ENCODE measurements at regions not wholly inside any gene's neighbourhood (a gene's known extent, or its start where the extent isn't known, plus 50 kb on each side); places are given as distances from the start of the nearest gene placed in this dataset.
"Not testable (repeated sequence)": the region's sequence is repeated elsewhere in the genome, so short reads cannot be mapped to it uniquely, and the experiment has no call there.

DNA sequence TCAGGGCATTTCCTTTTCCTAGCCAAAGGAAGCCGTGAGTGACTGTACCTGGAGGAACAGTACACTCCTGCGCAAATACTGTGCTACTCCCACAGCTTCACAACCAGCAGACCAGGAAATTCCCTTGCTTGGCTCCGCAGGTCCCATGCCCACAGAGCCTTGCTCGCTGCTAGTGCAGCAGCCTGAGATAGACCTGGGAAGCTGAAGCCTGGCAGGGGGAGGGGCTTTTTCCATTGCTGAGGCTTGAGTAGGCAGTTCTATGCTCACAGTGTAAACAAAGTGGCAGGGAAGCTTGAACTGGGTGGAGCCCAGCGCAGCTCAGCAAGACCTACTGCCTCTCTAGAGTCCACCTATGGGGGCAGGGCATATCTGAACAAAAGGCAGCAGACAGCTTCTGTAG lies 291.2 kb downstream of the HGF start:
- DNase-seq (ENCODE audit: low read depth, low spot score), result no peak

DNA sequence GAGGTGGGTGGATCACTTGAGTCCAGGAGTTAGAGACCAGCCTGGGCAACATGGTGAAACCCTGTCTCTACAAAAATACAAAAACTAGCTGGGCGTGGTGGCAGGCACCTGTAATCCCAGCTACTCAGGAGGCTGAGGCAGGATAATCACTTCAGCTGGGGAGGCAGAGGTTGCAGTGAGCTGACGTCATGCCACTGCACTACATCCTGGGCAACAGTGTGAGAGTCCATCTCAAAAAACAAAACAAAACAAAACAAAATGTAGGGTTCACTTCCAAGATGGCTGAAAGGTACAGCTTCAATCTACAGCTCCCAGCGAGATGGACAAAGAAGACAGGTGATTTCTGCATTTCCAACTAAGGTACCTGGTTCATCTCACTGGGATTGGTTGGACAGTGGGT lies 291.6 kb downstream of the HGF start:
- DNase-seq (ENCODE audit: low read depth, low spot score), result not testable (repeated sequence)

DNA sequence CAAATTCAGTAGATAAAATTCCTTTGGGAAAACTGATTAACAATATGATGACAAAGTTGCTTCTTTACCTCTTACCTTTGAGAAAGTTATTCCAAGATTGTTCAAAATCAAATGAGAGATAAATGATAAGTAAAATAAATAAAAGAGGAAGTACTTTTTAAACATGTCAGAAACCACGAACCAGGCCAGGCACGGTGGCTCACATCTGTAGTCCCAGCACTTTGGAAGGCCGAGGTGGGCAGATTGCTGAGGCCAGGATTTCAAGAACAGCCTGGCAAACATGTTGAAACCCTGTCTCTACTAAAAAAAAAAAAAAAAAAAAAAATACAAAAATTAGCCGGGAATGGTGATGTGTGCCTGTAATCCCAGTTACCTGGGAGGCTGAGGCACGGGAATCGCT lies 296.6 kb downstream of the HGF start:
- DNase-seq (ENCODE audit: low read depth, low spot score), result no peak

DNA sequence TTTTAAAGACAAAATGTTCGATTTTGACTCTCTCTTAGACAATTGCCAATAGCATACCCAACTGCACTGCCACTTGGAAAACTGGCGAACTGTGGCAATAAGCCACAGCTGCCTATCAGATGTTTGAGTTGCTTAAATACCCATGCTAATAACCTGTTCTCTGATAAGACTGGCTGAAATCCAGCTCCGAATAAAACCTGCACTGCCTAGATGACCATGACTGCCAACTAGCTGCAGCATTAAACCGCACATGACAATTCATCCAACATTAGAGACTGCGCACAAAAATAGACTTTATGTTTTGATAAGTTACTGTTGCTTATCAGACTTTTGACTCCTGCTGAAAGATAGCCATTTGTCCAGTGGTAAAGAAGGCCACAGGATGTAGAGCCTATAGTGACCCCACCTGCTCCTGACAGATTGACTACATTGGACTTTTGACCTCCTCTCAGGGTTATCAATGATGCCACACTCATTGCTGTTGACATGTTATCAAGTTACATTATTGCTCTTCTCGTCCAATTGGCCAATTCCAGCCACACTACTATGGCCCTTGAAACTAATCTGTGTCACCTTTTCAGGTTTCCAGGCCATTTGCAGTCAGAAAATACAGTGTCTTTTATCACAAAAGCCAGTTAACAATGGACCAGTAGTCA lies 299.0 kb downstream of the HGF start:
- DNase-seq (ENCODE audit: low read depth, low spot score), result no peak

DNA sequence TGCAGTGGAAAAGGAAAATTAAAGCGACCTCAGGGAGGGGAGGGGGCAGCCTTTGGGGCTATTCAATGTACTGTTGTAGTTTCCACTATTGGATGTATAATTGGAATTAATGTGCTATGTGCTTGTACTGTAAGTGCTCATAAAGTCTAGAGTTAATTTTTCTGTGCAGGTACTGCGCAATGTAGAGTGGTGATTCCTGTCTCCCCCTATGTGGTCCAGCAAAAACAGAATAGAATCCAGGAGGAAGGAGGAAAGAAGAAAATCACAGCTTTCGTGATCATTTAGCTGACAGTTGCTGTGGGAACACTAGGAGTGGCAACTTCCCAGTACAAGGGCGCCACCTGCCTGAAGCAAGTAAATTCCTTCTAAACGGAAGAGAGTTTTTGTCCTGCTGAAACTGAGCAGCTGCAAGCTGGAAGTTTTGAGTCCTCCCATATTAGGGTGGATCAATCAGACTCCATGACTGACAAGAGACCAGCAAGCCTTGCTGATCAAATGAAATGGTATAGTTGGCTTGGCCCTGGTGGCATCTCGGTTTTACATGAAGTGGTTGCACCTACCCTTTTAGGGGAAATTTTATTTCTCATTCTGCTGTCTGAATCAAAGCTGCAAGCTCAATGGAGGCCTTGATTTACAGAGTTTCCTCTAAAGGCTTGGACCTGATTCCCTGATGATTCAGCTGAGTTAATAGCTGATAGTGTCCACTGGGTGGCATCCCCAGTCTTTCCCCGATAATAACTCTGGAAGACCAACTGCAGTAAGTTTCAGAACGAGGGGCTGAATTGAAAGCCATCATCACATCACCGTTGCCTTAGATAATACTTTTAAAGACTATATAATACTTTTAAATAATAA lies 299.8 kb downstream of the HGF start:
- DNase-seq (ENCODE audit: low read depth, low spot score), result peak; percentile 83

DNA sequence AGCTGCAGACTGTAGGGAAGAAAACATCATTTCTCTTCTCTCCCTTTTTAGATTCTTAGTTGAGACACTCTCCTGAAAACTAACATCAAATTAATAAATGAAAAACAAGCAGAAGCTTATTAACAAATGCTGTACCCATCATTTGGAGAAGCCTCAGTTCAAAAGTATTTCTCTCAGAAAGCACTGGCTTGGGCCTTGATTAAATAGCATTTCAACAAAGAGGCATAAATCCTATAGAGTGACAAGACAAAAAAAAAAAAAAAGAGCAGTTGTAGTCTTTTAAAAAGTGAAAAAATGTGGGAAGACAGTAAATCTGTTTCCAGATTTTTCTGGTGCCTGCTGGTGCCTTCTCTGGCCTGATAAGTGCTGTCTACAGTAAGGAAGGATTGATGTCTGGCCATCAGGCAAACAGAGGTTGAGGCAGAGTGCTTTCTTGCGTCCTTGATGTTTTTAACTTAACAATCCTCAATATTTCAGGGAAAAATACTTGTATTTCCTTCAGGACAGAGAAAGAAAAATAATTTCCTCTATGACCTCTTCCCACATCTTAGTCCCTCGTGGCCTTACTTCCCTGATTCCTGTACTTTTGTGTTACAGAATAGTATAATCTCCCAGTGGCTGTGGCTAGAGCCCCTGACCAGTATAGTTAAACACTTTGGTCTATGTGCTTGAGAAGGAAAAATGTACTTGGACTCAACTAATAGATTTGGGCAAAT lies 300.5 kb downstream of the HGF start:
- no peak for DNase-seq (ENCODE audit: low read depth, low spot score)

DNA sequence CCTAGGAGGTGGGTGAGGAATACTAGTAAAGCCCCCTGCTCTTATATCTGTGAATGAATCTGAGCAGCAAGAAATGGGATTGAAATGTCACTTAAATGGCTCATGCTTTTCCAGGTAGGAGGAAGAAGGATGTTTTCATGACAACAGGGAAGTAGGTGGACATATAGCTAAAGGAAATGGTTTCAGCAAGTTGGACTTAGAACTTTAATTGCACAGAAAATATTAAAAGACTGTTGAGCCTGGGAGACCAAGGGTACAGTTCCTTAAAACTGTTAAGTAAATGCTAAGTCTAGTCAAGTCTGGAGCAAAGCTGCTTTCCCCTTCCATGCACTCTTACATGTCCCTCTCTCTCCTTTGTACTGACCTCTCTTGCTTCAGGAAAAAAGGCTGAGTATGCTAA lies 301.3 kb downstream of the HGF start:
- DNase-seq (ENCODE audit: low read depth, low spot score), result no peak

DNA sequence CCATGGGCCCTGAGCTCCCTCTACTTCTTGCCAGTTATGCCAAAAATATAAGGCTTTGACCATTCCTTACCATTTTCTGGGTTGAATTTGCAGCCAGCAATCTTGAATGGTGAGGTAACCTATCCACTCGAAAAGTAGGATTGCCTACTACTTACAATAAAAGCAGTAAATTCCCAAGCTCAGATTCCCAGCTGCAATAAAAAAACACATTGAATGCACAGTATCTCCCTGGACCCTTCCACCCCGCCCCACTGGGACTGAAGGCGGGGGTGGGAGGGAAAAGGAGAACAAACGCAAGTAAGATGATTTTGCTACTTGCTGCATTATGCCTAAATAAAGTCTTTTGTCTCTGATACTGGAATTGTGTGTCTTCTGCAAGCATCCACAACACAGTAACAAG lies 301.9 kb downstream of the HGF start:
- DNase-seq (ENCODE audit: low read depth, low spot score), result no peak

DNA sequence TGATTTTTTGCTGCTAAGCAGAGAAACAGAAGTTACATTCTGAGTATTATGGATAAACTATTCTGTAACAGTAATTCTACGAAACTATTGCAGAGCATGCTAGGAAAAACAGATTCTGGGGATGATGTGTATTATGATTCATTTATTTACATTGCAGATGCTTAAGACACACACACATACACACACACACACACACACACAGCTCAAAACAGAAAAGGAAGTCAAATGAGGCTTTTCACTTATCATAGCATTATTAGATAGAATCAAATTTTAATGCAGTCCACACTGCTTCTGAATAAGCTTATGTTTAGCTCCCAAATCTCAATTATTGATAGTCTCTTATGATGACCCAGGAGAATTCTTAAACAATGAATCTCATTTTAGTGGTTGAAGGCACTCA lies 307.2 kb downstream of the HGF start:
- no peak for DNase-seq (ENCODE audit: low read depth, low spot score)

DNA sequence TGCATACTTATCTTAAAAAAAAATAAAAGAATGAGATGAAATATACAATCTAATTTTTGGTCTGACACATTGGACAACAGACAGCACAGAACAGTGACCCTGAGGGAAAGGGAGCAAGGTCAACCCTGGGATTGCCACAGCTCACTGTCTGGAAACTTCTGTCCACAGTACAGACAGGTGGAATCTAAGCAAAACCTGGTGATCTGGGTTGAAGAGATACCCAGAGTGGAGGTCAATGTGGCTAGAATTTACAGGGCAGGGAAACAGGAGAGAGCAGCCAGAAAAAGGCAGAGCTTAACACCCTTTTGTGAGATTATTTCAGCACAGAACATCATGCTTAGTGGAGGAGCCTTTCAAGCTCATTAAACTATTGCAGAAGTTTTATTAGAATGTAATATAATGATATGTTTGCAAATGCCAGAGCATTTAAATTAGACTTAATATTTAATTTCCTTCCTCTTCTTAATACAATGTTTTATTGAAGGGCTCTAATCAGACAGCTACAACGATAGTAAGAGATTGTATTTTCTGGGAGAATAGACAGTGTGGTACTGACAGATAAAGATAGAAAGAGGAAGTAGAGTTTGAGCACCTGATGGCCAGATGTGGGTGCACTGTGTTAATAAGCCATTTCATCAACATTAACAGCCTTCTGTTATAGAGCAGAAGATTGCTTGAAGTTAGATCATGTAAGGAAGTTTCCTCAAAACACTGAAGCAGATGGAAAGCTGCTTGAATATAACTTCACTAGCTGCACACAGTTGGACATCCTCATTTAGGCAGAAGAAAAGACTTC lies 309.4 kb downstream of the HGF start:
- DNase-seq (ENCODE audit: low read depth, low spot score), result no peak

DNA sequence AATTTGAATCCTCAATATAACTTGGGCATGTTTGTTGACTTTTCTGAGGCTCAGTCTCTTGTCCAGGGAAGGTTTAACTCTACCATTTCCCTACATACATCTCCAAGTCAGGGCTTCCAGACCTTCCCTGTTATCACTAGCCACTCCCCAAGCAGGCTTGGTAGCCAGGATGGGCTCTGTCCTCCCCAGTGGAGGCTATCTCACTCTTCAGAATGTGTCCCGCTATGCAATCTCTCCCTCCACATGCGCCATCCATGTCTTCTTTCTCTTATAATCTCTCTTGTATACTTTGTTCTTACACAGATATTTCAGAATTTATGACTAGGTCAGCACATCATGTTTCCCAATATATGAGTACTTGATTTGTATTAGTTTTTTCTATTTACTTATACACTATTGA lies 310.4 kb downstream of the HGF start:
- DNase-seq (ENCODE audit: low read depth, low spot score), result no peak

DNA sequence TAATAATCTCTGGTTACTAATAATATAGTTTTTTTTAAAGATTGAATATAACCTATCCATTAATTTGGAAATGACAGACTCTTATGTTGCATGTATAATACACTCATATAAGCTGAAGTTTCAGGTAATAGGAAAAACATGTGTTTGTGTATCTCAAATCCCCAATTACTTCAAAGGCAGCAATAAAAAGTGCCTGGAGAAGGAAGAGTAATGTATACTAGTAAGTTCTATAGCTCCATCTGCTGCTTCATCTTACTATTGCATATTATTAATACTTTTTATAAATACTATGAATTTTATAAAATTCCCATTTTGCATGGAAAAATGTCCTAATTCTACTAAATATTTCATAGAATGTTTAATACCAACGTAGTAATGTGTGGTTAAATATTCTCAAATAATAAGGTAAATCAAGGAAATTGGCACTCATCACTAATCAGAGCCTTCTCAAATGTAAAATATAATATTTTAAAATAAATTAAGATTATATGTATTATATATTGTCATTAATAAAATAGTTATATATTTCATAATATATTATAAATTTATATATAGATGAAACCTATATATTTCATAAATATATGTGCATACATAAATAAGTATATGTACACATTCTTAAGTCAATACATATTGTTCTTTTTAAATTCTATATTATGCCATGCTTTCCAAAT lies 311.9 kb downstream of the HGF start:
- peak; percentile 41 for DNase-seq (ENCODE audit: low read depth, low spot score)

DNA sequence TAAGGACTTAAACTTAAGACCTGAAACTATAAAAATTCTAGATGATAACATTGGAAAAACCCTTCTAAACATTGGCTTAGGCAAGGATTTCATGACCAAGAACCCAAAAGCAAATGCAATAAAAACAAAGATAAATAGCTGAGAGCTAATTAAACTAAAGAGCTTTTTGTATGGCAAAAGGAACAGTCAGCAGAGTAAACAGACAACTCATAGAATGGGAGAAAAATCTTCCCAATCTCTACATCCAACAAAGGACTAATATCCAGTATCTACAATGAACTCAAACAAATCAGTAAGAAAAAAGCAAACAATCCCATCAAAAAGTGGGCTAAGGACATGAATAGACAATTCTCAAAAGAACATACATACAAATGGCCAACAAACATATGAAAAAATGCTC lies 316.1 kb downstream of the HGF start:
- not testable (repeated sequence) for DNase-seq (ENCODE audit: low read depth, low spot score)

DNA sequence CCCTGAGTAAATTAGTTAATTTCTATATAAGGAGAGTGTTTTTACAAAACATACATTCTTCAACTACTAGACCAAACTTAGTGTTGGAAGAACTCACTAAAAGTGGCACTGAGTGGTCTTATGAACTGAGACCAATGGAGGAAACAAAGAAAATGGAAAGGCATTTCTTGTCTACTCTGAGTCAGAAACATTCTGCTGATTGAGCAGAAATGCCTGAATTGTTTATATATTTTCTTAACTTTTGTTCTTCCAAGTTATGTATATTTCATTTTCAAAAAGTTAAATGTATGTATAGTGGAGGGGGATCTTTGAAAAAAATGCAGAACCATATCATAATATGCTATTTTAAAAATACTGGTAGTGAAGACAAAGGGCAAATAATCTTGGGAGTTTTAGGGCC lies 320.7 kb downstream of the HGF start:
- DNase-seq (ENCODE audit: low read depth, low spot score), result no peak

DNA sequence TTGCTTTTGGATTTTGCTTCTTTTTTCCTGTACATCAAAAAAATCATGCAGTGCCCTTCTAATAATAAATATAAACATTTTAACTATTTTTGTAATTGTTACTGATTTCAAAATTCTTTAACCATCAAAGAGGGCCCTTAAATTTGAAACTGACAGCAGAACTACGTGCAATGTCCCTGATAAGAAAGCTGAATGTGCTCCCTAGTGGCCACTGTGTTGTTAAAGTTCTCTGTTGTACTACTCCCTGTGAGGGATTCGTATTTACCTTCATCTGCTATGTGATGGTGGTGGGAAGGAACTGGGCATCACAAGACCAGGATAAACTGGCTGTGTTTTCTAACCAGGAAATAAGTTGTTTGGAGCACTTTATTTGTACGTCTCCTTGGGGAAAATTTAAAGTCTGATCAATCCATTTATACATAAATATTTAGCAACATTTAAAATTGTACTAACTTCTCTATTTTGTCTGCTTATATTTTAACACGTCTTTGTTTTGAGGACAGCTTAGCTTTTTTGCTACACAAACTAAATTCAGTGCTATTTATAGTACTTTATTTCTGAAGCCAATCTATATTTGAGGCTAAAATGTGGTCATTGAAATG lies 322.4 kb downstream of the HGF start:
- peak; percentile 75 for DNase-seq (ENCODE audit: low read depth, low spot score)

DNA sequence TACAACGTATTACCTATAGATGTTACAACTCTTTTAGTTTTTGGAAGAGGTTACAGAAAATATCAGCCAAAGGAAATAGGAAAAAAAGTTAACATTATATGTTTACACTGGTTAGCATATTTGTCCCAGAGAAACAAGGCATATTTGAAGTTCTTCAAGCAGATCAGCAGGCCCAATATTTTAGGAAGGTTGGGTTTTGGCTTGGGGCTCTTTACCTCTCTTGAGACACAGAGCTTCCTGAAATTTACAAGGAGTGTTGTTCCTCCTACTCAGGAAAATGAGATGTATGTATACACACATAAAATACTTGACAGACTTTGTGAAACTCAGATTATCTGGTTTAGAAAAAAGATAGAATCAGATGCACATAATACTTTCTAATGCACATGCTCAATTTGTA lies 323.6 kb downstream of the HGF start:
- DNase-seq (ENCODE audit: low read depth, low spot score), result no peak

DNA sequence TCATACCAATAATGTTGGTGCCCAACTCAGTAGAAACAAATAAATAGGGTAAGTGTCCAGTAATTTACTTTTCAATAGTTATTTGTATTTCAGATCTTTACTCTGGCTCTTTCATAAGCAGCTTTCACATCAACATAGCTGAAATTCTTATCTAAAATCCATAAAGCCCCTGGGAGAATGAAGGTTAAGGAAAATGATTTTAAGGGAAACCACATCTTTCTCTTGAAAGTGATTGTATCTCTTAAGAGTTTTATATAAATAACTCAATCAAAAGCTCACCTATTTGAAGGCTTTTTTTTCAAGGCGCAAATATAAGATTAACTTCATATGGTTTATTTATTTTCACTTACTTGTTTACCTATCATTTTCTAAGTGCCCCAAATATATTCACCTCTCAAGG lies 324.4 kb downstream of the HGF start:
- DNase-seq (ENCODE audit: low read depth, low spot score), result no peak

DNA sequence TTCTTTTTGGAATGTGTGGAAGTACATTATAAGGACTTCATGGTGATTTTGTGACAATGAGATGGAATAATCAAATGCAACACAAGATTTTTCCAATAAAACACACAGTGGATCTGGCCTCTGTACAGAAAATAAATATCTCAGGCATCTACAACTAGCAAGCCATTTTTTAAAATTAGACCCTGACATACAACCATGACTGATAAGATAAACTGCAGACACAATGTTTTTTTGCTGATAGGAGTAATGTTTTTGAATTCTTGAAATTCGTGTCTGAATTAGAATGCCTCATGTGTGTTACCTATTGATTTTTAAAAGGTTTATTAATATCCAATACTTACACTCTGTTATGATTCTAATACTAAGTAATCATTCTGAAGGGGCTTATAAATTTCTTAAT lies 328.1 kb downstream of the HGF start:
- DNase-seq (ENCODE audit: low read depth, low spot score), result no peak

DNA sequence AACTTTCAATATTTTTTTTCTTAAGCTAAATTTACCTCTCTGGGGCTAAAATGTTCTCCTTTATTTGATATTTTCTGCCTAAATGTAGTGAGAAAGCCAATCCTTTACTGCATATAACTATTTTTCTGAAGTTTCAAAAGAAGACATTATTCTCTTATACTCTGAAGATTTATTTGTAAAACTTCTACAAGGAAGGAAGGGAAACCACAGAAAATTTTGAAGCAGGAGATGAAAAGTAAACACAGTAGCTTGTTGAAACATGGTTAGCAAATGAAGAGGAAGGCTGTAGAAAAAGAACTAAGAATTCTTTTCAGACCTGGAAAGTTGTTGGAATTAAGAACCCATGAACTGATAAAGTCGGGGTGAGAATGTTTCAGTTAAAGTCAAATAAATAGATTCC lies 330.3 kb downstream of the HGF start:
- DNase-seq (ENCODE audit: low read depth, low spot score), result no peak

DNA sequence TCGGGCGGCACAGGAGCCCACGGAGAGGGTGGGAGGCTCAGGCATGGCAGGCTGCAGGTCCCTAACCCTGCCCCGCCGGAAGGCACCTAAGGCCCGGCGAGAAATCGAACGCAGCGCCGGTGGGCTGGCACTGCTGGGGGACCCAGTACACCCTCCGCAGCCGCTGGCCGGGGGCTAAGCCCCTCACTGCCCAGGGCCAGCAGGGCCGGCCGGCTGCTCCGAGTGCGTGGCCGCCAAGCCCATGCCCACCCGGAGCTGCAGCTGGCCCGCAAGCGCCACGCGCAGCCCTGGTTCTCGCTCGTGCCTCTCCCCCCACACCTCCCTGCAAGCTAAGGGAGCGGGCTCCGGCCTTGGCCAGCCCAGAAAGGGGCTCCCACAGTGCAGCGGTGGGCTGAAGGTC lies 332.7 kb downstream of the HGF start:
- not testable (repeated sequence) for DNase-seq (ENCODE audit: low read depth, low spot score)
